Right lobe of liver (tissue), 6 donors: ENCODE measurements at regions not wholly inside any gene's neighbourhood (a gene's known extent, or its start where the extent isn't known, plus 50 kb on each side); places are given as distances from the start of the nearest gene placed in this dataset.

Source experiments
- ATAC-seq, 4 donors: fragments of 200-7000 bp; cut with Tn5 transposase; one replicate each; pipeline ENCODE4 v1.9.1; 2020; ENCODE audit warnings: mild to moderate bottlenecking in 4 of 4, moderate library complexity in 4 of 4
- DNase-seq, 3 donors: peaks; one replicate each; pipeline ENCODE4 v3.0.0-alpha.2; 2020
- H3K27ac ChIP-seq, 3 donors: fragments of 200-600 bp; one replicate each; pipeline ENCODE4 v1.8.0; 2022
- H3K27me3 ChIP-seq, 2 donors: fragments of 200-600 bp; one replicate each; pipeline ENCODE4 v1.8.0; 2022
- H3K36me3 ChIP-seq, 4 donors: fragments of 200-600 bp; sonication (generic) in 1 of 4; one replicate each; pipeline versions ENCODE4 v1.5.1 to v1.8.0; 2017 to 2022; ENCODE audit warnings: control low read depth in 1 of 4
- H3K4me1 ChIP-seq, 4 donors: fragments of 200-600 bp; sonication (generic) in 1 of 4; one replicate each; pipeline versions ENCODE4 v1.5.1 to v1.8.0; 2017 to 2022; ENCODE audit warnings: control low read depth in 1 of 4
- H3K4me3 ChIP-seq, 3 donors: fragments of 200-600 bp; one replicate each; pipeline ENCODE4 v1.8.0; 2022
- H3K9me3 ChIP-seq, 4 donors: fragments of 200-600 bp; sonication (generic) in 1 of 4; one replicate each; pipeline versions ENCODE4 v1.5.1 to v1.8.0; 2017 to 2022; ENCODE audit warnings: control low read depth in 1 of 4
- POLR2A ChIP-seq: fragments of 450-650 bp; IDR thresholded peaks from one replicate; pipeline ENCODE4 v1.6.1; 2017; ENCODE audit warnings: antibody characterized with exemption, mild to moderate bottlenecking
- WGBS: methylation state at CpG from one replicate; pipeline ENCODE4 v1.1.6; 2018; ENCODE audit warnings: low coverage, low lambda C conversion rate; ENCODE audit not compliant: insufficient coverage; ENCODE audit errors: missing lambda C conversion rate; 5-methylcytosine and 5-hydroxymethylcytosine counted together
- intact Hi-C, 2 donors: fragments of 100-400 bp; cut with DNase I; formaldehyde crosslinking; loops; one replicate each; pipeline versions ENCODE4 v1.11.2 to v1.14.1; 2022
- TF ChIP-seq, protein P1 (sequence below), 4 donors: fragments of 200-600 bp in 3 of 4; fragments of 450-650 bp in 1 of 4; IDR thresholded peaks; one replicate each; pipeline versions ENCODE4 v1.5.1 to v1.8.0; 2016 to 2022; ENCODE audit warnings: antibody characterized with exemption in 4 of 4, mild to moderate bottlenecking in 2 of 4
- donor health status: DM: no; HTN: yes; CAD: no.
- donor health status: DM: no; HTN: no; CAD: no.
- donor health status: DM: no; HTN: no; CAD: no.
- donor health status: DM: no; HTN: yes; CAD: no.
- donor health status: DM: no; HTN: yes; CAD: no.

DNA sequence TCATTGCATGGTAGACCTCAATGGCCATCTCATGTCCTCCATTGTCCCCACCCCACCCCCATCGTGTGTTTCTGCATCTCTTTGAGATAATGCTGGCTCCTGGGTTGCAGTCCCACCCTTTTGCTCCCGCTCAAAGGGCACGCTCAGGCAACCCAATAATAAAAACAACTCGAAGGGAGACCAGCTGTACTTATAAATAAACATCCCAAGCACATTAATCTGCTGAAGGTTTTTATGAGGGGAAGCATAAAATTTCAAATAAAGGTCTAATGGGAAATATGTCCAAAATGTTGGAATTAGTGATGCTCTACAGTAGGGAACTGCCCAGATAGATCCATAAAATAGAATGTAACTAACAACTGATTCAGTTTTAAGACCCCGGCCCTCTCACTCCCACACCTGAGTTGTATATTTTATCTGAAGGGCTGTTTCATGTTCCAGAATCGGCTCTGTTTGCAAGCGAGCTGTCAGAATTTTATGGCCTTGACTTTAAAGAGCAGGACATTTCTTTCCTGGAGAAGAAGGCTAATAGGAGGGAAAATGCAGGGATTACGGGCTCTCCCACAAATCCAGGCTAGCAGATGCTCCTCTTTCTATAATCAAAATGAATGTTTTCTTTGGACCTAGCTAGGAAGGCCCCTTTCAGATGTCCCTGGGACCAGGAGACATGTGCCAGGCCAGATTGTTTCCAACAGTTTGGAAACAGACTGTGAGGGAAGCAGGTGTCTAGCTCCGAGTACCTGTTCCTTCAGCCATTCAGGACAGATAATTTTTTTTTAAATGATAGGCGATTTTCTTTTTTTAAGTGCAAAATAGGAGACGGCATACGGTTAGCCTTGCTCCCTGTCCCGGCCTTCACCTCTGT is 103.7 kb downstream of the APOB start:
- no peaks in the 10 kb centered on the region for H3K36me3 ChIP-seq
- no peak overlapping the region for H3K27ac ChIP-seq
- H3K4me1 ChIP-seq = no peaks in the 10 kb centered on the region
- WGBS = 59% methylated on average over 12 of the region's 13 CpGs
- ATAC-seq (no peak), DNase-seq (no peak)
- H3K27me3 ChIP-seq = no peaks in the 10 kb centered on the region
- no peaks in the 10 kb centered on the region for H3K9me3 ChIP-seq
- no peak overlapping the region for H3K4me3 ChIP-seq
- intact Hi-C loops = no loop called here
- TF ChIP-seq, protein P1, sequence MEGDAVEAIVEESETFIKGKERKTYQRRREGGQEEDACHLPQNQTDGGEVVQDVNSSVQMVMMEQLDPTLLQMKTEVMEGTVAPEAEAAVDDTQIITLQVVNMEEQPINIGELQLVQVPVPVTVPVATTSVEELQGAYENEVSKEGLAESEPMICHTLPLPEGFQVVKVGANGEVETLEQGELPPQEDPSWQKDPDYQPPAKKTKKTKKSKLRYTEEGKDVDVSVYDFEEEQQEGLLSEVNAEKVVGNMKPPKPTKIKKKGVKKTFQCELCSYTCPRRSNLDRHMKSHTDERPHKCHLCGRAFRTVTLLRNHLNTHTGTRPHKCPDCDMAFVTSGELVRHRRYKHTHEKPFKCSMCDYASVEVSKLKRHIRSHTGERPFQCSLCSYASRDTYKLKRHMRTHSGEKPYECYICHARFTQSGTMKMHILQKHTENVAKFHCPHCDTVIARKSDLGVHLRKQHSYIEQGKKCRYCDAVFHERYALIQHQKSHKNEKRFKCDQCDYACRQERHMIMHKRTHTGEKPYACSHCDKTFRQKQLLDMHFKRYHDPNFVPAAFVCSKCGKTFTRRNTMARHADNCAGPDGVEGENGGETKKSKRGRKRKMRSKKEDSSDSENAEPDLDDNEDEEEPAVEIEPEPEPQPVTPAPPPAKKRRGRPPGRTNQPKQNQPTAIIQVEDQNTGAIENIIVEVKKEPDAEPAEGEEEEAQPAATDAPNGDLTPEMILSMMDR (IDR thresholded peaks at IDR 0.05) = no peak
- no peak for TF ChIP-seq POLR2A

DNA sequence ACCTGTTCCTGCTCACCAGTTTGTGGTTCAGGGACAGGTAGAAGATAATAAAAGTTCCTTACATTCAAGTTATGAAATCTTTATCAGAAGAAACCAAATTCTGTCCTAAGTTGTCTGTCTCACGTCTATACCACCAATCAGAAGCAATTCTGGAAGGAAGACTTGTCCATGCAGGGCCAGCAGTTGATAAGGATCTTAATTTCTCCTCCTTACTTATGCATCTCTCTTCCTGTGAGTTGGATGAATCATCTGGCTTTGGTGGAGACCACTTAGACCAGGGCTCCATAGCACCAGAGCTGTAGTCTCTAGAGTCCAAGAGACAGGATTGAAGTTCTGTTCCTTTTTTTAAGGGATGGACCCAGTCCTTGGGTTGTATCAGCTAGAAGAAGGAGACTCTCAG is 106.5 kb downstream of the APOB start:
- H3K36me3 ChIP-seq = no peaks in the 10 kb centered on the region
- no peak for TF ChIP-seq POLR2A
- TF ChIP-seq, protein P1 (IDR thresholded peaks at IDR 0.05) = no peak
- no peaks in the 10 kb centered on the region for H3K4me1 ChIP-seq
- H3K27ac ChIP-seq = no peak overlapping the region
- intact Hi-C loops = no loop called here
- H3K4me3 ChIP-seq = no peak overlapping the region
- H3K9me3 ChIP-seq = no peaks in the 10 kb centered on the region
- H3K27me3 ChIP-seq = no peaks in the 10 kb centered on the region
- 19% methylated on average over 1 of the region's 1 CpG for WGBS
- ATAC-seq (no peak), DNase-seq (no peak)

DNA sequence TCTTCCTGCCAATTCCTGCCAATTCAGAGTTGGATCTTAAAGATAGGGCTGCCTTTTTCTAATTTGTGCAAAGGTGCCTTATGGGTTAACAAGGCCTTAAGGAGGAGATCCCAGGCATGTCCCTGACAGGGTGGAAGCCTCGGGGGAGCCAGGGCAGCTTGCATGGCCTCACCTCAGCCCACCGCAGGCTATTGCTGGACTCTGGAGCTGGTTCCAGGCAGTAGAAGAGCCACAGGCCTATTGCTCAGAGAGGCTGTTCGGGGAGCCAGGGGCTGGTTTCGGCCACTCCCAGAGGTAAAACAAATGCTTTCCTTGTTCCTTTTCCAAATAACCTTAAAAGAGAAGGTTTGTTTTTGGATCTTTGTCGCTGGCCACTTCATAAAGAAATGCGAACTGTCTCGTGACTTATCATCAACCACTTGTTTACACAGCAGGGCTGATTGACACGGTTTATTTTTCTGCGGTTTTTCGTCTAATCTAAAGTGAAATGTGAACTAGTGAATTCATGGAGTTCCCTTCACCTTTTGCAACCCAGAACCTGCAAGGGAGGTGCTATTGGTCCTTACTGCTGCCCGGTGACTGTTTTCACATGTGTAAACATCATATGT is 108.6 kb downstream of the APOB start:
- no peaks in the 10 kb centered on the region for H3K9me3 ChIP-seq
- H3K4me1 ChIP-seq = no peaks in the 10 kb centered on the region
- H3K27me3 ChIP-seq = no peaks in the 10 kb centered on the region
- no peaks in the 10 kb centered on the region for H3K36me3 ChIP-seq
- no peak for TF ChIP-seq POLR2A
- TF ChIP-seq, protein P1 (IDR thresholded peaks at IDR 0.05) = no peak
- no peak for DNase-seq
- intact Hi-C loops = no loop called here
- H3K27ac ChIP-seq = no peak overlapping the region
- no peak overlapping the region for H3K4me3 ChIP-seq
- WGBS = 64% methylated on average over 9 of the region's 11 CpGs
- ATAC-seq = no peak

DNA sequence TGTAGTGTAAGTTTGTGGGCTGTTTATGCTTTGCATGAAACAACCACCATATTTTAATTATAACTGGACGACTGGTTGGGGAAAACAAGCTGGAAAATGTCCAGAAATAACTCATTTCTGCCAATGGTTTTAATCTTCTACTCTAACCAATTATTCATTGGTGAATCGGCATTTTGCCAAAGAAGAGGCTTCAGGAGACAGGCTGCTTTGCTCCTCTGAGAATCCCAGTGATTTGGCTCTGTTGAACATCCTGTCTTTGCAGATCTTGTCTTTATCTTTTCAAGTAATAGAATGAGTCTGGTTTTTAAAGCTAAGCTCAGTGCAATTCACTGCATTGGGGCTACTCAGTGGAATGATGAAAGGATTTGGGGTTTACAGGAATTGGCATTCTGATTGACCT is 109.6 kb downstream of the APOB start:
- no peak overlapping the region for H3K27ac ChIP-seq
- 23% methylated on average over 2 of the region's 2 CpGs for WGBS
- no peaks in the 10 kb centered on the region for H3K27me3 ChIP-seq
- no peaks in the 10 kb centered on the region for H3K9me3 ChIP-seq
- DNase-seq (no peak), ATAC-seq (no peak)
- TF ChIP-seq POLR2A = no peak
- TF ChIP-seq, protein P1 (IDR thresholded peaks at IDR 0.05) = no peak
- H3K4me3 ChIP-seq = no peak overlapping the region
- intact Hi-C loops = no loop called here
- H3K4me1 ChIP-seq = no peaks in the 10 kb centered on the region
- H3K36me3 ChIP-seq = no peaks in the 10 kb centered on the region
